Sigmoid colon (tissue), 6 donors: ENCODE measurements at regions not wholly inside any gene's neighbourhood (a gene's known extent, or its start where the extent isn't known, plus 50 kb on each side); places are given as distances from the start of the nearest gene placed in this dataset.

Experiments
- DNase-seq: peaks from one replicate; pipeline ENCODE4 v3.0.0-alpha.2; 2019
- H3K27ac ChIP-seq, 4 donors: fragments of 200-600 bp; sonication (generic); one replicate each; pipeline ENCODE4 v1.5.1; 2016 to 2019; ENCODE audit warnings: mild to moderate bottlenecking in 1 of 4
- H3K27me3 ChIP-seq, 3 donors: fragments of 200-600 bp; sonication (generic); one replicate each; pipeline ENCODE4 v1.5.1; 2019; ENCODE audit warnings: mild to moderate bottlenecking in 1 of 3
- H3K36me3 ChIP-seq, 4 donors: fragments of 200-600 bp; sonication (generic); one replicate each; pipeline ENCODE4 v1.5.1; 2016 to 2019
- H3K4me1 ChIP-seq, 4 donors: fragments of 200-600 bp; sonication (generic); one replicate each; pipeline ENCODE4 v1.5.1; 2017 to 2019
- H3K4me3 ChIP-seq, 4 donors: fragments of 200-600 bp; sonication (generic); one replicate each; pipeline ENCODE4 v1.5.1; 2017 to 2019; ENCODE audit warnings: mild to moderate bottlenecking in 2 of 4, moderate library complexity in 1 of 4
- H3K9me3 ChIP-seq, 4 donors: fragments of 200-600 bp in 3 of 4; sonication (generic) in 3 of 4; one replicate each; pipeline versions ENCODE4 v1.5.1 to v1.6.1; 2013 to 2019
- CTCF ChIP-seq, 4 experiments: fragments of 450-650 bp in 3 of 4; fragments of 200-600 bp in 1 of 4; IDR thresholded peaks; one replicate each; pipeline ENCODE4 v1.5.1; 2016 to 2019; ENCODE audit warnings: antibody characterized with exemption in 4 of 4, mild to moderate bottlenecking in 3 of 4, moderate library complexity in 2 of 4
- EP300 ChIP-seq, 4 donors: sonication (generic); formaldehyde crosslinking; IDR thresholded peaks; one replicate each; pipeline ENCODE4 v1.6.1; 2017; ENCODE audit warnings: antibody characterized with exemption in 4 of 4
- POLR2A ChIP-seq, 2 donors: fragments of 450-650 bp; IDR thresholded peaks; one replicate each; pipeline ENCODE4 v1.6.1; 2016; ENCODE audit warnings: antibody characterized with exemption in 2 of 2, mild to moderate bottlenecking in 2 of 2, moderate library complexity in 2 of 2
- POLR2AphosphoS5 ChIP-seq, 4 donors: sonication (generic); formaldehyde crosslinking; IDR thresholded peaks; one replicate each; pipeline ENCODE4 v1.6.1; 2017; ENCODE audit warnings: antibody characterized with exemption in 4 of 4
- WGBS, 2 donors: extraction: QIAGEN DNeasy Blood & Tissue Kit; methylation state at CpG; one replicate each; pipeline ENCODE4 v1.1.7; 2013; 5-methylcytosine and 5-hydroxymethylcytosine counted together
- intact Hi-C: fragments of 100-400 bp; cut with DNase I; formaldehyde crosslinking; loops from one replicate; pipeline ENCODE4 v1.15.1; 2023
- donor health status: healthy with polysubstance abuse.
- donor health status: healthy.

GRCh38 chr2:59021786-59022185 is 780.7 kb upstream of the FANCL start:
- TF ChIP-seq CTCF (IDR thresholded peaks at IDR 0.05) (no peak), EP300 (IDR thresholded peaks at IDR 0.05) (no peak), POLR2A (IDR thresholded peaks at IDR 0.05) (no peak), POLR2AphosphoS5 (IDR thresholded peaks at IDR 0.05) (no peak)
- H3K4me3 ChIP-seq = no peak overlapping the region
- WGBS, 2 donors = 83% methylated on average over 1 of the region's 1 CpG
- no peaks in the 10 kb centered on the region for H3K36me3 ChIP-seq
- peaks cover 0 to 9% (median 0%) of the 10 kb centered on the region in 4 donors for H3K4me1 ChIP-seq
- no peak for DNase-seq
- H3K9me3 ChIP-seq = no peaks in the 10 kb centered on the region
- H3K27me3 ChIP-seq = no peaks in the 10 kb centered on the region
- intact Hi-C loops = loop anchor here (10.0 kb wide), 1 partner anchor 273 kb away; no protein-coding TSS in a partner anchor
- H3K27ac ChIP-seq = no peak overlapping the region

GRCh38 chr2:59019566-59020159 is 778.5 kb upstream of the FANCL start:
- 83% methylated on average over 7 of the region's 7 CpGs for WGBS, 2 donors
- no peaks in the 10 kb centered on the region for H3K9me3 ChIP-seq
- no peaks in the 10 kb centered on the region for H3K36me3 ChIP-seq
- no peak overlapping the region for H3K27ac ChIP-seq
- no peak overlapping the region for H3K4me3 ChIP-seq
- intact Hi-C loops = loop anchor here (10.0 kb wide), 1 partner anchor 275 kb away; no protein-coding TSS in a partner anchor
- TF ChIP-seq CTCF (IDR thresholded peaks at IDR 0.05) (no peak), POLR2A (IDR thresholded peaks at IDR 0.05) (no peak)
- peaks cover 0 to 5% (median 0%) of the 10 kb centered on the region in 4 donors for H3K4me1 ChIP-seq
- DNase-seq = no peak
- H3K27me3 ChIP-seq = no peaks in the 10 kb centered on the region

- Histone ChIP-seq H3K36me3 (no peaks in the 10 kb centered on the region), H3K27ac (no peak overlapping the region), H3K27me3 (no peaks in the 10 kb centered on the region), H3K4me3 (no peak overlapping the region), H3K9me3 (no peaks in the 10 kb centered on the region), H3K4me1 (peaks cover 0 to 5% (median 0%) of the 10 kb centered on the region in 4 donors)
- intact Hi-C loops = no loop called here
- DNase-seq = no peak
- TF ChIP-seq POLR2A (IDR thresholded peaks at IDR 0.05) (no peak), CTCF (IDR thresholded peaks at IDR 0.05) (no peak), POLR2AphosphoS5 (IDR thresholded peaks at IDR 0.05) (no peak), EP300 (IDR thresholded peaks at IDR 0.05) (no peak)
- WGBS, 2 donors = 72 to 80% methylated on average over 3 of the region's 3 CpGs
These were observed 777.6 kb upstream of the FANCL start for GRCh38 chr2:59018737-59019136.

- no peak for TF ChIP-seq POLR2AphosphoS5 (IDR thresholded peaks at IDR 0.05)
- no peak for TF ChIP-seq CTCF (IDR thresholded peaks at IDR 0.05)
- TF ChIP-seq POLR2A (IDR thresholded peaks at IDR 0.05) = no peak
- TF ChIP-seq EP300 (IDR thresholded peaks at IDR 0.05) = no peak
- Histone ChIP-seq H3K4me3 (no peak overlapping the region), H3K9me3 (no peaks in the 10 kb centered on the region), H3K4me1 (peaks cover 0 to 5% (median 0%) of the 10 kb centered on the region in 4 donors), H3K36me3 (no peaks in the 10 kb centered on the region), H3K27me3 (no peaks in the 10 kb centered on the region), H3K27ac (no peak overlapping the region)
- intact Hi-C loops = no loop called here
- no peak for DNase-seq
- 92 to 94% methylated on average over 6 of the region's 6 CpGs for WGBS, 2 donors
These were observed 773.9 kb upstream of the FANCL start for GRCh38 chr2:59015027-59015426.

- Histone ChIP-seq H3K4me3 (no peak overlapping the region), H3K9me3 (no peaks in the 10 kb centered on the region), H3K27me3 (no peaks in the 10 kb centered on the region), H3K4me1 (no peaks in the 10 kb centered on the region), H3K36me3 (no peaks in the 10 kb centered on the region), H3K27ac (no peak overlapping the region)
- no peak for DNase-seq
- WGBS, 2 donors = 93 to 94% methylated on average over 1 of the region's 1 CpG
- TF ChIP-seq POLR2A (IDR thresholded peaks at IDR 0.05) (no peak), POLR2AphosphoS5 (IDR thresholded peaks at IDR 0.05) (no peak), CTCF (IDR thresholded peaks at IDR 0.05) (no peak), EP300 (IDR thresholded peaks at IDR 0.05) (no peak)
- intact Hi-C loops = no loop called here
These were observed 771.8 kb upstream of the FANCL start for GRCh38 chr2:59012971-59013370.
